GM04504 (cell line): ENCODE measurements at regions not wholly inside any gene's neighbourhood (a gene's known extent, or its start where the extent isn't known, plus 50 kb on each side); places are given as distances from the start of the nearest gene placed in this dataset.

Experiments used
- DNase-seq: peaks from one replicate; pipeline ENCODE4 v3.0.0-alpha.2; 2012; ENCODE audit warnings: low read depth

DNA sequence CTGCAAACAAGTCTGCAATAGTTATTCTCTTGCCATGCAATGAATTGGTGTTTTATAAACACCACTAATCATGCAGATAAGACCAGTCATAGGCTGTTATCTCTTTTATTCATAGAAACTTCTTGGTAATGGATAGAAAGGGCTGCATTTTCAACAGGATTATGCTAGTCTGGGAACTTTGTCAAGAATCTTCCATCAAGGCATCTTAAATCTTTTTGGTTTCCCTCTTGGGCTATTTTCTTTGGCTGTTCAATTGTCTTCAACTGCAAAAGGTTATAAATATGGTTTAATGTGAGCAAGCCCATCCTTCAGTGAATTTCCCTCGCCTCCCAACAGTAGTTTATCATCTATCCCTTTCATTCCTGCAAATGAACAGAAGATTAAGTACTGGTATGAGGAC is 59.0 kb upstream of the MINAR1 start:
- no peak for DNase-seq

DNA sequence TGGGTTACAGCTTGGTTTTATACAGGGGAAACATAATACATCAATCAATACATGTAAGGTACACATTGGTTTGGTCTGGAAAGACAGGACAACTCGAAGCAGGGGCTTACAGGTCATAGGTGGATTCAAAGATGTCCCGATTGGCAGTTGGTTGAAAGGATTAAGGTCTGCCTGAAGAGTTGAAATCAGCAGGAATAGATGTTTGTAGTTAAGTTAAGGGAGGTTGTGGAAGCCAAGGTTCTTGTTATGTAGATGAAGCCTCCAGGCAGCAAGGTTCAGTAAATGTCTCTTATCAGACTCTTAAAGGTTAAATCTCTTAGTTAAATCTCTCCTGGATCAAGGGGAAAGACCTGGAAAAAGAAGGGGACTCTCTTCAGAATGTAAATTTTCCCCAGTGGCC is 58.4 kb upstream of the MINAR1 start:
- no peak for DNase-seq

DNA sequence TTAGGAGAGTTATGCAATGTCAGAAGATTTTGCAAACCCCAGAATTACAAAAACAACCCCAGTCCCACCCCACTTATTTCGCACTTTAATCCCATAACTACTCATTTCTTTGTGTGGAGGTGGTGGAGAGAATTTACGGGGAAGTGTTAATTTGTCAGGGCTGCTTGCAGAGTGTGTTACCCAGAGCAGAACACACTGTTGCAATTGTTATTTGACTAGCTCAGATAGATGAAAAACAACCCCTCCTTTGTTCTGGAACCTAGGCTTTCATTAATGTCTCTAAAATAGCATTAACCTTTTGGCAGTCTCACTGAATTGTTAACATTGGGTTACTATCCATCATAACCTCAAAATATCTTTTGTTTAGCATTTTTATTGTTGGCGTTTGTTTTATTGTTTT is 55.8 kb upstream of the MINAR1 start:
- DNase-seq, result no peak

DNA sequence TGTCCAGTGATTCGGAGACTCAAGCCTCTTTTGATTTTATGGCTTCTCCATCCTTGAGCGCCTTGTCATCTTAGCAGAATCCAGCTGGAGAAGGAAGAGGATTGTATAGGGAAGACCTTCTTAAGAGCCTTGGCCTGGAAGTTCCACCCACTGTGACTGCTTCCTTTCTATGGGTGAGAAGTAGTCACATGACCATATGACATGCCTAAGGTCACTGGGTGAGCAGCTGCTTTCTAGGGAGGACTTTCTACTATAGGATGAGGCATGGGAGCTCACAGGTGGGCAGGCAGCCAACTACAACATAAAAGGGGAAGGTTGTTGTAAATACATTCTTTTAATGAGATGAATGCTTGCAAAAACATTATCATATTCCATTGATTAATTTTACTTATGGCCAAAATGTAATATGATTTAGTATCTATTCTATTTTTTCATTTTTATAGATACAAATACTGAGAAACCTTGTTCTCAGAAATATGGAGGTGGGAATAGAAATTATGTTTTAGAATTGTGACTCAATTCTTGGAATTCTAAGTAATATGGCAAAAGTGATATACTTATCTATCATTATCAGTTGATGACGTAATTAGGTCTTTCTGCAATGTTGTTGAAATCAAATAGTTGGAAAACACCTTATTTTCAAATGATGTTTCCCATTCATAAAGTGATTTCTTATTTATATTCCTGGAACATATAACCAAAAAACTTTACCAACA is 53.6 kb upstream of the MINAR1 start:
- no peak for DNase-seq

DNA sequence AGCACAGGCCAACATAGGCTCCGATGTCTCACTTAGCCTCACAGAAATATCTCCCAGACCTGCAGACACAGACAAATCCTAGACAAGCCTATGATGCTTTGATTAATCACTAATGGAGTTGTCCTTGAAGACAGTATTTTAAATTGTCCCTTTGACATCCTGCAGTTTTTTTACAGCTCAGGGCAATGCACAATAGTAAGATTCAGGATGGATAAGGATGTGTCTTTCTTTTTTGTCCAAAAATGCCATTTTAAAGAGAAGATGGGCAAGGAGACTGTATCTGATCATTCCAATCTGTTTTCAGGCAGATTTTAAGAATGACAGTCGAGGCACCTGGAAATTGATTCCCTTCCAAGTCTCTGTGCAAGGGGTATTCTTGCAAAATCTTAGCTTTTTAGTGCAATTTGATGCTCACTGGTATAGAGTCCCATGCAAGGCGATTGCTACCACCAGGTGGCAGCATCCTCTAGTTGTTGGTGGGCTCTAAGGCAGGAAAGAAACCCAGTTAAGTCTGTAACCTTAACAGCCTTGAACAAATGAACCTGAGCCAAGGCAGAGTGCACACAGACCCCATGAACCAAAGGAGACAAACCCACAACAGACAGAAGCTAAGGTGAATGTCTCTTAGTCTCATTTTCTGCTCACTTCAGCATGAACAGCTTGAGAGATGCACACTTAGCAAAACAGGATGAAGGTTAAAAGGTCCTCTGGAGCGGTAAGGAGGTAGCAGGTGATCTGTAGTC is 51.2 kb upstream of the MINAR1 start:
- peak; percentile 44 for DNase-seq

DNA sequence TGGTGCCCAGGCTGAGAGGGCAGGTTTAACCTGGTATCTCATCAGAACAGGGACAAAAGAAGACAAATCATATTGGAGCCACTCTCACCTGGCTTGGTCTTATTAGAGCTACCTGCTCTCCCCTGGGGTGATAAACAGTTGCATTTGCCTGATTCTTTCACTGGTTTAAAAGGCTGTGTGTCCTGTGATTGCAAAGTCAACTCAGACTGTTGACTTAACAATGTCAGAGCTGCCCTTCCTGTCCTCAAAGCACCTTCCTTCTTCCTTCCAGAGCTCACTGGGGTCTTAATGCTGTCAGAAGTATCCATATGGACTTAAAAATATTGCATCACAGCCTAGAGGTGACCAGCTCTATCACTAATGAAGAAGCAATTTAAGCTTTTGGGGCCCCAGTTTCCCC is 50.5 kb upstream of the MINAR1 start:
- DNase-seq, result no peak
